Suprapubic skin (tissue), 4 donors: ENCODE measurements at regions not wholly inside any gene's neighbourhood (a gene's known extent, or its start where the extent isn't known, plus 50 kb on each side); places are given as distances from the start of the nearest gene placed in this dataset.
A peak's percentile ranks its signal among the peaks of the same experiment; 100 is the strongest.
"Not testable (repeated sequence)": the region's sequence is repeated elsewhere in the genome, so short reads cannot be mapped to it uniquely, and the experiment has no call there.

Experiments
- DNase-seq, 2 donors: peaks; one replicate each; pipeline ENCODE4 v3.0.0-alpha.2; 2019; ENCODE audit warnings: low spot score in 2 of 2
- H3K27ac ChIP-seq: fragments of 200-600 bp; sonication (generic); one replicate; pipeline ENCODE4 v1.5.1; 2019
- H3K27me3 ChIP-seq: fragments of 200-600 bp; sonication (generic); one replicate; pipeline ENCODE4 v1.5.1; 2019
- H3K36me3 ChIP-seq: fragments of 200-600 bp; sonication (generic); one replicate; pipeline ENCODE4 v1.5.1; 2019
- H3K4me1 ChIP-seq: fragments of 200-600 bp; sonication (generic); one replicate; pipeline ENCODE4 v1.5.1; 2019
- H3K4me3 ChIP-seq: fragments of 200-600 bp; sonication (generic); one replicate; pipeline ENCODE4 v1.5.1; 2019; ENCODE audit warnings: mild to moderate bottlenecking
- H3K9me3 ChIP-seq: fragments of 200-600 bp; sonication (generic); one replicate; pipeline ENCODE4 v1.5.1; 2019
- CTCF ChIP-seq, 2 donors: fragments of 200-600 bp in 1 of 2; fragments of 450-650 bp in 1 of 2; sonication (generic) in 1 of 2; IDR thresholded peaks; one replicate each; pipeline ENCODE4 v1.5.1; 2016 to 2019; ENCODE audit warnings: antibody characterized with exemption in 2 of 2, mild to moderate bottlenecking in 1 of 2, moderate library complexity in 1 of 2
- EP300 ChIP-seq: sonication (generic); formaldehyde crosslinking; IDR thresholded peaks from one replicate; pipeline ENCODE4 v1.6.1; 2017; ENCODE audit warnings: antibody characterized with exemption
- POLR2A ChIP-seq, 2 donors: fragments of 450-650 bp; IDR thresholded peaks; one replicate each; pipeline ENCODE4 v1.6.1; 2017; ENCODE audit warnings: antibody characterized with exemption in 2 of 2, mild to moderate bottlenecking in 2 of 2, moderate library complexity in 2 of 2
- POLR2AphosphoS5 ChIP-seq, 3 donors: sonication (generic); formaldehyde crosslinking; IDR thresholded peaks; one replicate each; pipeline ENCODE4 v1.6.1; 2017; ENCODE audit warnings: antibody characterized with exemption in 3 of 3
- WGBS: methylation state at CpG from one replicate; pipeline ENCODE4 v1.1.5; 2018; 5-methylcytosine and 5-hydroxymethylcytosine counted together

DNA sequence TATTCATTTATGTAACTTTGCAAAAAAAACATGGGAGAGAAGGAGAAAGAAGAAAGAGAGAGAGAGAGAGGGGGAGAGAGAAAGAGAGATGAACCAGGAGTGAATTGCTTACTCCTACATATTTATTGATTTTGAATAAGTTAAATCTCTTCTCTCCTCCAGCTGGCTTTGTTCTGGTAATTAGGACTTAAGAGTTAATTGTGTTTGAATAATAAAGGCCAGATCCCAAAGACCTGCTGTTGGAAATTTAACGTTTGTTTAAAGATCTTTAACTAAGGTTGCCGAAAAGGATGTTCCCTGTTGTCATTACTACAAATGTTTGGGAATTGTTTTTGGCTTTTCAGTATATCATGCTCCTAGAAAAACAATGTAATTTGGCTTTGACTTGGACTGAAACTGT, 473.0 kb downstream of the TUSC1 start:
- H3K27me3 ChIP-seq = no peaks in the 10 kb centered on the region
- no peaks in the 10 kb centered on the region for H3K4me1 ChIP-seq
- no peak for DNase-seq
- H3K36me3 ChIP-seq = no peaks in the 10 kb centered on the region
- TF ChIP-seq POLR2AphosphoS5 (IDR thresholded peaks at IDR 0.05) = no peak
- H3K4me3 ChIP-seq = no peak overlapping the region
- WGBS = 45% methylated on average over 2 of the region's 2 CpGs
- no peaks in the 10 kb centered on the region for H3K9me3 ChIP-seq
- H3K27ac ChIP-seq = no peak overlapping the region

DNA sequence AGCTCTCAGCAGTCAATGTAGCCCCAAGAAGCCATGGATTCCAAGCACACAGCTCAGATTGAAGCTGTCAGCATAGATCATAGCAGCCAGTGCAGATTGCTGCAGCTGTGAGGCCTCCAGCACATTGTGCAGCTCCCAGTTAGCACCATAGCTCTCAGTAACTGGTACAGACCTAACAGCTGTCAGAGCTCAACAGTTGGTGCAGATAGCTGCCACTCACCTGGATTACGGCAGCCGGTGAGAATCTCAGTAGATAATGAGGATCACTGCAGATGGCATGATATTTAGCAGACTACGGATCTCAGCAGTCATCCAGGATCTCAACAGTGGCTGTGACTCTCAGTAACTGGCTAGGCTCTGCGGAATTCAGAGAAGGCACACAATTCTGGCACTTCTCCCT, 500.4 kb downstream of the TUSC1 start:
- Histone ChIP-seq H3K27ac (no peak overlapping the region), H3K4me3 (no peak overlapping the region), H3K4me1 (no peaks in the 10 kb centered on the region), H3K9me3 (peaks cover 8% of the 10 kb centered on the region), H3K27me3 (no peaks in the 10 kb centered on the region), H3K36me3 (no peaks in the 10 kb centered on the region)
- WGBS = 83% methylated on average over 4 of the region's 4 CpGs
- DNase-seq = no peak
- TF ChIP-seq CTCF (IDR thresholded peaks at IDR 0.05) (no peak), EP300 (no peak)

DNA sequence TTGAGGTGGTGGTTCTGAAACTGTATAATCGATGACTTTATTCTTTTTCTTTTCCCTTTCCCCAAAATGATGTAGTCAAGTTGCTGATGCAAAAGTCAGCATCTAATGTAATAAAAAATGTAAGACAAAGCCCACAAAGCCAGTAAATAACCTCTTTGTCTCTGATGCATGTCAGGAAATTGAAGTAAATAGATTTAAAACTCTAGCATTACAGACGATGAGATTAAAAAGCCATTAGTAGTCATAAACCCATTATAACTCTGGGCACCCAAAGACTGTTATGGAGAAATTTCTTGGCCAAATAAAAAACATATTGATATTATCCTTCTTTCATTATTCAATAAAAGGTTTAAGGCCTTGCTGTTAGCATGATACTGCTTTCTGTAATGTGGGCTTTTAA, 548.7 kb downstream of the TUSC1 start:
- 84% methylated on average over 2 of the region's 2 CpGs for WGBS
- no peak overlapping the region for H3K27ac ChIP-seq
- DNase-seq = no peak
- no peaks in the 10 kb centered on the region for H3K4me1 ChIP-seq
- H3K27me3 ChIP-seq = no peaks in the 10 kb centered on the region
- no peaks in the 10 kb centered on the region for H3K36me3 ChIP-seq
- peaks cover 6% of the 10 kb centered on the region for H3K9me3 ChIP-seq
- no peak overlapping the region for H3K4me3 ChIP-seq
- TF ChIP-seq EP300 = no peak
- no peak for TF ChIP-seq POLR2A (IDR thresholded peaks at IDR 0.05)
- TF ChIP-seq CTCF (IDR thresholded peaks at IDR 0.05) = no peak
- no peak for TF ChIP-seq POLR2AphosphoS5 (IDR thresholded peaks at IDR 0.05)

- Histone ChIP-seq H3K9me3 (no peaks in the 10 kb centered on the region), H3K4me1 (no peaks in the 10 kb centered on the region), H3K4me3 (no peak overlapping the region), H3K27ac (no peak overlapping the region), H3K36me3 (no peaks in the 10 kb centered on the region), H3K27me3 (no peaks in the 10 kb centered on the region)
- TF ChIP-seq EP300 (no peak), POLR2A (IDR thresholded peaks at IDR 0.05) (no peak), POLR2AphosphoS5 (IDR thresholded peaks at IDR 0.05) (no peak), CTCF (IDR thresholded peaks at IDR 0.05) (no peak)
- no peak for DNase-seq
Observed at GRCh38 chr9:25121811-25122210, 556.4 kb downstream of the TUSC1 start.

DNA sequence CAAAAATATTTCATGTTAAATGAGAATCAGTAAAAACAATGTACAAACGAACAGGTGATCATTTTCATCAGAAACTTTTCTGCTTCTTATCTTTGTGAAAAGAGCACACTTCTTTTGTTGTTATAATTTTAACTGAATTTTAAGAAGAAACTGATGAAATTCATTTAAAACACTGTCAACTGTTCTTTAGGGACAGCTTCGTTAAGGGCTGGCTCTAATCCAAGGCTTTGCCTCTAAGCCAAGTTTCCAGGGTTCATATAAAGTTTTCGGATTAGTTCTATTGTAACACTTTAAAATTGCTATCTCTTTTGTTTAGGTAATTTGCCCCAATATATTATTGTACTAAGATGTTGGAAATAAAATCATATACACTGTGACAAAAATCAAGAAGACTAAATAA, 559.2 kb downstream of the TUSC1 start:
- H3K4me1 ChIP-seq = no peaks in the 10 kb centered on the region
- H3K27me3 ChIP-seq = no peaks in the 10 kb centered on the region
- no peak for TF ChIP-seq CTCF (IDR thresholded peaks at IDR 0.05)
- no peak for TF ChIP-seq POLR2AphosphoS5 (IDR thresholded peaks at IDR 0.05)
- TF ChIP-seq POLR2A (IDR thresholded peaks at IDR 0.05) = no peak
- no peak for TF ChIP-seq EP300
- no peaks in the 10 kb centered on the region for H3K36me3 ChIP-seq
- no peak overlapping the region for H3K4me3 ChIP-seq
- 45% methylated on average over 3 of the region's 3 CpGs for WGBS
- no peak overlapping the region for H3K27ac ChIP-seq
- no peak for DNase-seq
- no peaks in the 10 kb centered on the region for H3K9me3 ChIP-seq

DNA sequence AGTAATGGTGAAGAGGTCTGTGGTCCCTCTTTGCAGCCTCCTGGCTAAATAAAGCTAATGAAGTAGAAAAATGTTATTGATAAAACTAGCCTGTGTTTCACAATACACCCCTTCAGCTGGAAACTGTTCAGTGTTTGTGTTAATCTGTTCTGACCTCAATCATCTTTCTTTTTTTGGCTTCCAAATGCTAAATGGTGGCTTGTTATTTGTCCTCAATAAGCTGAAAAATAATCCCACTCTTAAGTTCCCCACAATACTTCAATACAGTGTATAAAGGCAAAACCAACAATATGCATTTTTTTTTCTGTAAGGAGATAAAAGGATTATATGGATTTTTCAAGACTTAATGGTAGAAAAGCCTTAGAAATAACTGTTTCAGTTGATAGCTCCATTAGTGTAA, 560.5 kb downstream of the TUSC1 start:
- no peaks in the 10 kb centered on the region for H3K4me1 ChIP-seq
- no peak overlapping the region for H3K27ac ChIP-seq
- H3K9me3 ChIP-seq = no peaks in the 10 kb centered on the region
- no peak overlapping the region for H3K4me3 ChIP-seq
- H3K36me3 ChIP-seq = no peaks in the 10 kb centered on the region
- no peak for TF ChIP-seq POLR2A (IDR thresholded peaks at IDR 0.05)
- no peak for TF ChIP-seq CTCF (IDR thresholded peaks at IDR 0.05)
- H3K27me3 ChIP-seq = no peaks in the 10 kb centered on the region
- no peak for DNase-seq

DNA sequence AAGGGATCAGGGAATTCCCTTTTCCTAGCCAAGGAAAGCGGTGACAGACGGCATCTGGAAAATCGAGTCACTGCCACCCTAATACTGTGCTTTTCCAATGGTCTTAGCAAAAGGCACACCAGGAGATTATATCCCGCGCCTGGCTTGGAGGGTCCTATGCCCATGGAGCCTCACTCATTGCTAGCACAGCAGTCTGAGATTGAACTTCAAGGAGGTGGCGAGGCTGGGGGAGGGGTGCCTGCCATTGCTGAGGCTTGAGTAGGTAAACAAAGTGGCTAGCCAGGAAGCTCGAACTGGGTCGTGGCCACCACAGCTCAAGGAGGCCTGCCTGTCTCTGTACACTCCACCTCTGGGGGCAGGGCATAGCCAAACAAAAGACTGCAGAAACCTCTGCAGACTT, 556.5 kb upstream of the IZUMO3 start:
- H3K27me3 ChIP-seq, H3K27ac ChIP-seq, H3K9me3 ChIP-seq, H3K36me3 ChIP-seq, H3K4me1 ChIP-seq, H3K4me3 ChIP-seq: not testable (repeated sequence)
- 98% methylated on average over 8 of the region's 8 CpGs for WGBS
- peak in 1 of 2 donors; percentile 48 for DNase-seq
